ENCODE measurements at regions not wholly inside any gene's neighbourhood (a gene's known extent, or its start where the extent isn't known, plus 50 kb on each side); places are given as distances from the start of the nearest gene placed in this dataset.
"Not testable (repeated sequence)": the region's sequence is repeated elsewhere in the genome, so short reads cannot be mapped to it uniquely, and the experiment has no call there.

DNA sequence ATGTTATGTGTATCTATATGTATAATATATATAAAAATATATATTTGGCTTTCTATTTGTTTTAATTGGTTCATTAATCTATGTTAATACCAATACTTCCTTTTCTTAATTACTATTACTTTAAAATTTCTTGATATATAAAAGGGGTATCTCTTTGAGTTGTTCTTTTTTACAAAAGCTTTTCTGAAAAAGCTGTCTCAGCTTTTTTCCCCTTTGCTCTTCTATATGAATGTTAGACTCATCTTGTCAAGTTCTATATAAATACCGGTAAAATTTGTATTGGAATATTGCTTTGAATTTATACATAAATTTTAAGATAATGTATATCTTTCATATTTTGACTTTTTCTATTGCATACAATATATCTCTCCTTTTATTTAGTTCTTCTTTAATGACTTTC lies 139.8 kb upstream of the FOXG1 start:
- no peaks in the 10 kb centered on the region for H3K36me3 ChIP-seq
- 0 to 97% methylated on average over 1 of the region's 1 CpG for WGBS, 2 donors
- no peak for TF ChIP-seq POLR2A (IDR thresholded peaks at IDR 0.05)
- TF ChIP-seq, protein P1, sequence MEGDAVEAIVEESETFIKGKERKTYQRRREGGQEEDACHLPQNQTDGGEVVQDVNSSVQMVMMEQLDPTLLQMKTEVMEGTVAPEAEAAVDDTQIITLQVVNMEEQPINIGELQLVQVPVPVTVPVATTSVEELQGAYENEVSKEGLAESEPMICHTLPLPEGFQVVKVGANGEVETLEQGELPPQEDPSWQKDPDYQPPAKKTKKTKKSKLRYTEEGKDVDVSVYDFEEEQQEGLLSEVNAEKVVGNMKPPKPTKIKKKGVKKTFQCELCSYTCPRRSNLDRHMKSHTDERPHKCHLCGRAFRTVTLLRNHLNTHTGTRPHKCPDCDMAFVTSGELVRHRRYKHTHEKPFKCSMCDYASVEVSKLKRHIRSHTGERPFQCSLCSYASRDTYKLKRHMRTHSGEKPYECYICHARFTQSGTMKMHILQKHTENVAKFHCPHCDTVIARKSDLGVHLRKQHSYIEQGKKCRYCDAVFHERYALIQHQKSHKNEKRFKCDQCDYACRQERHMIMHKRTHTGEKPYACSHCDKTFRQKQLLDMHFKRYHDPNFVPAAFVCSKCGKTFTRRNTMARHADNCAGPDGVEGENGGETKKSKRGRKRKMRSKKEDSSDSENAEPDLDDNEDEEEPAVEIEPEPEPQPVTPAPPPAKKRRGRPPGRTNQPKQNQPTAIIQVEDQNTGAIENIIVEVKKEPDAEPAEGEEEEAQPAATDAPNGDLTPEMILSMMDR (IDR thresholded peaks at IDR 0.05) = no peak
- H3K27ac ChIP-seq = no peak overlapping the region
- no peak overlapping the region for H3K4me3 ChIP-seq (replicated peaks in 1 of 3)
- intact Hi-C loops (cut with DNase I) = no loop called here
- no peaks in the 10 kb centered on the region for H3K27me3 ChIP-seq
- no peaks in the 10 kb centered on the region for H3K9me3 ChIP-seq
- DNase-seq = no peak
- no peaks in the 10 kb centered on the region for H3K4me1 ChIP-seq

DNA sequence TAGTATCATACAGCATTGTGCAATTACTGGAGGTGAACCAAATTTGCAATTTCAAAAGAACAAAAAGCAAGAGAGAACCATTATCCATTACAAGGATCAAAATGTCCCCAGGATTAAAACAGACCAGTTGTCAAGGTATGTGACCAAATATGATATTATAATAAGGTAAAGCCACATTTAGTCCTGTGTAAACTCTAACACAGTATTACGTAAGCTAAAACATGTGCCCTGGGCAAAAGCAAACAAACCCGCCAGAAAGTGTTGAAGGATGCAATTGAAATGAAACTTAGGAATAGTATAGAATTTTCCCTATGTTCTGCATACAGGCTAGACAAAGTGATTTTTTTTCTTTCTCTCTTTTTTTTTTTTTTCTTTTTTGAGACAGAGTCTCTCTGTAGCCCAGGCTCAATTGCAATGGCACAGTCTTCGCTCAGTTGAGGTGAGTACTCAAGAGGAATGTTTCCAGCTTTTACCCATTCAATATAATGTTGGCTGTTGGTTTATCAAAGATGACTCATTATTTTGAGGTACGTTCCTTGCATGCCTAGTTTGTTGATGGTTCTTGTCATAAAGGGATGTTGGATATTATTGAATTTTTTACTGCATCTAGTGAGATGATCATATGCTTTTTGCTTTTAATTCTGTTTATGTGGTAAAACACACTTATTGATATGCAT lies 137.1 kb upstream of the FOXG1 start:
- TF ChIP-seq, protein P1 (IDR thresholded peaks at IDR 0.05) = no peak
- no peak for TF ChIP-seq POLR2A (IDR thresholded peaks at IDR 0.05)
- 78 to 81% methylated on average over 4 of the region's 4 CpGs for WGBS, 2 donors

DNA sequence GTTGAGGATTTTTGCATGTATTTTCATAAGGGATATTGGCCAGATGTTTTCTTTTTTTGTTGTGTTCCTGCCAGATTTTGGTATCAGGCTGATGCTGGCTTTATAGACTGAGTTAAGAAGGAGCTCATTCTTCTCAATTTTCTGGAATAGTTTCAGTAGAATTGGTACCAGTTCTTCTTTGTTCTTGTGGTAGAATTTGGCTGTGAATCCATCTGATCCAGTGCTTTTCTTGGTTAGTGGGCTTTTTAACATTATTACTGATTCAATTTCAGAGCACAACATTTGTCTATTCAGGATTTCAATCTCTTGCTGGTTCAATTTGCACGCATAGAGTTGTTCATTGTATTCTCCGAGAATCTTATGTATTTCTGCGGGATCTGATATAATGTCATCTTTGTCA lies 136.5 kb upstream of the FOXG1 start:
- TF ChIP-seq, protein P1 (IDR thresholded peaks at IDR 0.05) = no peak
- TF ChIP-seq POLR2A (IDR thresholded peaks at IDR 0.05) = no peak
- Histone ChIP-seq H3K27me3 (no peaks in the 10 kb centered on the region), H3K9me3 (no peaks in the 10 kb centered on the region), H3K36me3 (no peaks in the 10 kb centered on the region), H3K27ac (no peak overlapping the region), H3K4me3 (replicated peaks in 1 of 3) (no peak overlapping the region), H3K4me1 (no peaks in the 10 kb centered on the region)
- no peak for DNase-seq
- intact Hi-C loops (cut with DNase I) = no loop called here
- WGBS, 2 donors = 95 to 96% methylated on average over 3 of the region's 3 CpGs

More for the DNA sequence above, 137.1 kb upstream of the FOXG1 start:
- intact Hi-C loops (cut with DNase I) = no loop called here
- H3K27ac ChIP-seq = no peak overlapping the region
- H3K36me3 ChIP-seq = no peaks in the 10 kb centered on the region
- H3K4me3 ChIP-seq (replicated peaks in 1 of 3) = no peak overlapping the region
- no peak for DNase-seq
- no peaks in the 10 kb centered on the region for H3K27me3 ChIP-seq
- no peaks in the 10 kb centered on the region for H3K9me3 ChIP-seq
- H3K4me1 ChIP-seq = no peaks in the 10 kb centered on the region

DNA sequence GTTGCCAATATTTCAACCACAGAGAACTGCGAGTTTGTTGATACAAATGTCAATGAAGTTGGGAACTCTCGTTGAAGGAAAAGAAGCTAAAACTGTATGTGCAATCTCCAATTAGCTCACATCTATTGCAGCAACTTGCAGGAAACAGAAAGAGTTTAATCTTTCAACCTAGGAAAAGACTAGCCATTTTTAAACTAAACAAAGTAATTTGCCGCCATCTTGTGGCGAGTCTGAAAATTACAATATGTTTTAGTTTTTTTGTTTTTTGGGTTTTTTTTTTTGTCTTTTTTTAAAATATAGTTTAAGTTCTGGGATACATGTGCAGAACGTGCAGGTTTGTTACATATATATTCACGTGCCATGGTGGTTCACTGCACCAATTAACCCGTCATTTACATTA lies 131.2 kb upstream of the FOXG1 start:
- Histone ChIP-seq H3K27ac (no peak overlapping the region), H3K36me3 (no peaks in the 10 kb centered on the region), H3K4me1 (no peaks in the 10 kb centered on the region), H3K27me3 (no peaks in the 10 kb centered on the region), H3K4me3 (replicated peaks in 1 of 3) (no peak overlapping the region), H3K9me3 (no peaks in the 10 kb centered on the region)
- TF ChIP-seq, protein P1 (IDR thresholded peaks at IDR 0.05) = peak in 3 of 6 experiments; percentile 16 to 46 (median 29)
- TF ChIP-seq POLR2A (IDR thresholded peaks at IDR 0.05) = no peak
- 4 to 5% methylated on average over 7 of the region's 7 CpGs for WGBS, 2 donors
- no peak for DNase-seq
- intact Hi-C loops (cut with DNase I) = no loop called here

DNA sequence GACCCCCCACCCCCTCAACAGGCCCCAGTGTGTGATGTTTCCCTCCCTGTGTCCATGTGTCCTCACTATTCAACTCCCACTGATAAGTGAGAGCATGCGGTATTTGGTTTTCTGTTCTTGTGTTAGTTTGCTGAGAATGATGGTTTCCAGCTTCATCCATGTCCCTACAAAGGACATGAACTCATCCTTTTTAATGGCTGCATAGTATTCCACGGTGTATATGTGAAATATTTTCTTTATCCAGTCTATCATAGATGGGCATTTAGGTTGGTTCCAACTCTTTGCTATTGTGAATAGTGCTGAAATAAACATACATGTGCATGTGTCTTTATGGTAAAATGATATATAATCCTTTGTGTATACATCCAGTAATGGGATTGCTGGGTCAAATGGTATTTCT lies 130.8 kb upstream of the FOXG1 start:
- H3K4me3 ChIP-seq (replicated peaks in 1 of 3); H3K9me3 ChIP-seq; H3K27me3 ChIP-seq; H3K36me3 ChIP-seq; H3K27ac ChIP-seq; H3K4me1 ChIP-seq; DNase-seq; intact Hi-C loops (cut with DNase I): not testable (repeated sequence)
- 55 to 59% methylated on average over 2 of the region's 2 CpGs for WGBS, 2 donors

DNA sequence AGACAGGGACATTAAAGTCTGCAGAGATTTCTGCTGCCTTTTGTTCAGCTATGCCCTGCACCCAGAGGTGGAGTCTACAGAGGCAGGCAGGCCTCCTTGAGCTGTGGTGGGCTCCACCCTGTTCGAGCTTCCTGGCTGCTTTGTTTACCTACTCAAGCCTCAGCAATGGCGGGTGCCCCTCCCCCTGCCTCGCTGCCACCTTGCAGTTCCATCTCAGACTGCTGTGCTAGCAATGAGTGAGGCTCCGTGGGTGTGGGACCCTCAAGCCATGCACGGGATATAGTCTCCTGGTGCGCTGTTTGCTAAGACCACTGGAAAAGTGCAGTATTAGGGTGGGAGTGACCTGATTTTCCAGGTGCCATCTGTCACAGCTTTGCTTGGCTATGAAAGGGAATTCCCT lies 125.4 kb upstream of the FOXG1 start:
- intact Hi-C loops (cut with DNase I) = not testable (repeated sequence)
- WGBS, 2 donors = 88 to 90% methylated on average over 5 to 6 of the region's 6 CpGs

More for the DNA sequence above, 125.4 kb upstream of the FOXG1 start:
- not testable (repeated sequence) for H3K27me3 ChIP-seq; H3K9me3 ChIP-seq; DNase-seq; H3K36me3 ChIP-seq; H3K27ac ChIP-seq; H3K4me1 ChIP-seq; H3K4me3 ChIP-seq (replicated peaks in 1 of 3)

All from thyroid gland (tissue), 4 donors.